ENCODE measurements at regions not wholly inside any gene's neighbourhood (a gene's known extent, or its start where the extent isn't known, plus 50 kb on each side); places are given as distances from the start of the nearest gene placed in this dataset.

GRCh38 chr10:124239696-124240095 is 146.3 kb upstream of the CHST15 start:
- TF ChIP-seq CTCF (IDR thresholded peaks at IDR 0.05) (no peak), POLR2A (IDR thresholded peaks at IDR 0.05) (no peak), POLR2AphosphoS5 (IDR thresholded peaks at IDR 0.05) (no peak), EP300 (IDR thresholded peaks at IDR 0.05) (no peak)

Data from gastroesophageal sphincter (tissue), 3 donors.